ENCODE measurements at regions not wholly inside any gene's neighbourhood (a gene's known extent, or its start where the extent isn't known, plus 50 kb on each side); places are given as distances from the start of the nearest gene placed in this dataset.
A peak's percentile ranks its signal among the peaks of the same experiment; 100 is the strongest.

DNA sequence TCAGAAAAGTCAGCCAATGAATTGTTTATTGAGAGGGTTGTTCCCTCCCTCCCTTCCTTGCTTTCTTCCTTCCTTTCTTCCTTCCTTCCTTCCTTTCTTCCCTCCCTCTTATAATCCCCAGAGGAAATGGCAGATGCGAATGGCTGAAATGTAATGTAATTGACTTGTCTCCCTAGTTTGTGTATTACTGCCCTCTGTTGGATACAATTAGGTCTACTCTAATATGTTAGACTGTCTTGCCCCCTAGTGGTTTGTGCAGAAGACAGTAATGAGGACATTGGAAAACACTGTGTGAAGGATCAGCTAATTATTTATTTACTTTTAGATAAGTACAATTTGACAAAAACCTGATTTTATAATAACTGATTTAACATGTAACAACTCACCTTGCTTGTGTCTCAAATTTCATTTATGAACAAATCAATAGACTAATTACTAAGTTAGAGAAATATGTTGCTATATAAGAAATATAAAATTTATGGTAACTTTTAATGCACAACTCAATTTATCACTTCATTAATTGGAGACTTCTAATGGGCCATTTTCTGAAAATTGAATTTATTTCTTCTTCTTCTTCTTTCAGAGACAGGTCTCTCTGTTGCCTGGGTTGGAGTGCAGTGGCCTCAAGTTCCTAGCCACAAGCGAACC is 229.8 kb upstream of the LRIG3 start:
- no peaks in the 10 kb centered on the region for H3K79me2 ChIP-seq (ENCODE audit: insufficient read depth, low read depth, low read length)
- no peaks in the 10 kb centered on the region for H3K4me1 ChIP-seq (ENCODE audit: insufficient read depth, low read length, poor library complexity, severe bottlenecking)
- no peaks in the 10 kb centered on the region for H3K9me2 ChIP-seq (ENCODE audit: insufficient read depth, low read length)
- no peak overlapping the region for H3K4me3 ChIP-seq (ENCODE audit: low read depth, low read length, poor library complexity, severe bottlenecking)
- H3K36me3 ChIP-seq (ENCODE audit: insufficient read depth, low read length), result no peaks in the 10 kb centered on the region
- no peaks in the 10 kb centered on the region for H4K20me1 ChIP-seq (ENCODE audit: insufficient read depth, low read length)
- intact Hi-C loops (cut with micrococcal nuclease; ENCODE audit: unreplicated experiment), result loop anchor here (1.0 to 2.0 kb wide), 2 partner anchors 37 to 804 kb away; no protein-coding TSS in a partner anchor
- CTCF ChIA-PET (ENCODE audit: unreplicated experiment), result no interaction called here
- no TSS peak for BruUV-seq (replicated peaks)
- no peaks in the 10 kb centered on the region for H3K9me3 ChIP-seq (ENCODE audit: low read length)
- no peak overlapping the region for H3K27ac ChIP-seq (ENCODE audit: low read depth, low read length, poor library complexity, severe bottlenecking)
- no peak overlapping the region for H3K4me2 ChIP-seq (ENCODE audit: low read length)
- H2AFZ ChIP-seq (ENCODE audit: low read length), result no peak overlapping the region
- peak; percentile 81 for DNase-seq (ENCODE audit: low spot score)
- POLR2A ChIA-PET, result interaction anchor here (1.0 kb wide), 1 partner anchor 9 kb away, joined by 3 read pairs; no protein-coding TSS in a partner anchor
- no peak for TF ChIP-seq EZH2phosphoT487 (IDR thresholded peaks at IDR 0.05; ENCODE audit: borderline replicate concordance, low read depth, low read length)
- TF ChIP-seq, protein P1, sequence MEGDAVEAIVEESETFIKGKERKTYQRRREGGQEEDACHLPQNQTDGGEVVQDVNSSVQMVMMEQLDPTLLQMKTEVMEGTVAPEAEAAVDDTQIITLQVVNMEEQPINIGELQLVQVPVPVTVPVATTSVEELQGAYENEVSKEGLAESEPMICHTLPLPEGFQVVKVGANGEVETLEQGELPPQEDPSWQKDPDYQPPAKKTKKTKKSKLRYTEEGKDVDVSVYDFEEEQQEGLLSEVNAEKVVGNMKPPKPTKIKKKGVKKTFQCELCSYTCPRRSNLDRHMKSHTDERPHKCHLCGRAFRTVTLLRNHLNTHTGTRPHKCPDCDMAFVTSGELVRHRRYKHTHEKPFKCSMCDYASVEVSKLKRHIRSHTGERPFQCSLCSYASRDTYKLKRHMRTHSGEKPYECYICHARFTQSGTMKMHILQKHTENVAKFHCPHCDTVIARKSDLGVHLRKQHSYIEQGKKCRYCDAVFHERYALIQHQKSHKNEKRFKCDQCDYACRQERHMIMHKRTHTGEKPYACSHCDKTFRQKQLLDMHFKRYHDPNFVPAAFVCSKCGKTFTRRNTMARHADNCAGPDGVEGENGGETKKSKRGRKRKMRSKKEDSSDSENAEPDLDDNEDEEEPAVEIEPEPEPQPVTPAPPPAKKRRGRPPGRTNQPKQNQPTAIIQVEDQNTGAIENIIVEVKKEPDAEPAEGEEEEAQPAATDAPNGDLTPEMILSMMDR (conservative IDR thresholded peaks at IDR 0.05; ENCODE audit: low read length), result peak; percentile 100

DNA sequence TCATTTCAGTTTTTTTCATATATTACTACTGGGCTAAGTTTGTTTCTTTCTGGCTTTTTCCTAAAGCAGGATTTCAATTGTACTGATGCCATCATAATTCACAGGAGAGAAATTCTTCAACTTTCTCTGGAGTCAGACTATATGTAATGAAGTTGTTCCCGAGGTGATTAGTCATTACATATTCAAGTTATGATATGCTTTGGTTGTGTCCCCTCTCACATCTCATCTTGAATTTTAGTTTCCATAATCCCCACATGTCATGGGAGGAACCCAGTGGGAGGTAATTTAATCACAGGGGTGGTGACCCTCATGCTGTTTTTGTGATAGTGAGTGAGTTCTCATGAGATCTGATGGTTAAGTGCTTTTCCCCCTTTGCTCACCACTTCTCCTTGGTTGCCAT is 227.5 kb upstream of the LRIG3 start:
- no TSS peak for BruUV-seq (replicated peaks)

More for the DNA sequence above, 227.5 kb upstream of the LRIG3 start:
- Histone ChIP-seq H3K9me3 (ENCODE audit: low read length) (no peaks in the 10 kb centered on the region), H3K36me3 (ENCODE audit: insufficient read depth, low read length) (no peaks in the 10 kb centered on the region), H3K4me3 (ENCODE audit: low read depth, low read length, poor library complexity, severe bottlenecking) (no peak overlapping the region), H3K9me2 (ENCODE audit: insufficient read depth, low read length) (no peaks in the 10 kb centered on the region), H3K4me1 (ENCODE audit: insufficient read depth, low read length, poor library complexity, severe bottlenecking) (no peaks in the 10 kb centered on the region), H3K79me2 (ENCODE audit: insufficient read depth, low read depth, low read length) (no peaks in the 10 kb centered on the region), H3K4me2 (ENCODE audit: low read length) (no peak overlapping the region), H2AFZ (ENCODE audit: low read length) (no peak overlapping the region), H4K20me1 (ENCODE audit: insufficient read depth, low read length) (no peaks in the 10 kb centered on the region), H3K27ac (ENCODE audit: low read depth, low read length, poor library complexity, severe bottlenecking) (no peak overlapping the region)
- intact Hi-C loops (cut with micrococcal nuclease; ENCODE audit: unreplicated experiment), result no loop called here
- DNase-seq (ENCODE audit: low spot score), result no peak
- TF ChIP-seq, protein P1 (conservative IDR thresholded peaks at IDR 0.05; ENCODE audit: low read length), result no peak
- TF ChIP-seq EZH2phosphoT487 (IDR thresholded peaks at IDR 0.05; ENCODE audit: borderline replicate concordance, low read depth, low read length), result no peak
- POLR2A ChIA-PET, result no interaction called here
- CTCF ChIA-PET (ENCODE audit: unreplicated experiment), result no interaction called here
